ENCODE measurements at regions not wholly inside any gene's neighbourhood (a gene's known extent, or its start where the extent isn't known, plus 50 kb on each side); places are given as distances from the start of the nearest gene placed in this dataset.
A peak's percentile ranks its signal among the peaks of the same experiment; 100 is the strongest.

DNA sequence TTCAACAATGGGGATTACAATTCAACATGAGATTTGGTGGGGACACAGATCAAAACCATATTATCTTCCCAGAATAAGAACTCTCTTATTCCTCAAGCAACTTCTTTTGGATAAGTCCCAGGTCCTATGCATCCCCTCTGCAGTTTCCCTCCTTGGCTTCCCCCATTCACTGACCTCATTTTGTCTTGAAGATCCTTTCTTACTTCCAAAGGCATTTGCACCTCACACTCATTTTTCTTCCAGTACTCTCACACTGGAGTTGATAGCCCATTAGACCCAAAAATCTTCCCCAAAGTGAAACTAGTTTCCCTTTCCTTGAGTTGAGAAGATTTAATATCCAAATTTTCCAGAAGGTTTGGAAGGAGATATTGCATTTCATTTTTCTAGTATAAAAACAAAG is 178.0 kb upstream of the DAPK1 start:
- H3K27ac ChIP-seq = no peak overlapping the region
- no peak overlapping the region for H3K4me3 ChIP-seq
- no peaks in the 10 kb centered on the region for H3K27me3 ChIP-seq (replicated peaks)
- H3K4me1 ChIP-seq (replicated peaks) = no peaks in the 10 kb centered on the region
- H3K36me3 ChIP-seq = no peaks in the 10 kb centered on the region
- no peaks in the 10 kb centered on the region for H3K9me3 ChIP-seq (replicated peaks)
- no peak for DNase-seq (ENCODE audit: low read depth in 1 of 2, low spot score in 2 of 2)

DNA sequence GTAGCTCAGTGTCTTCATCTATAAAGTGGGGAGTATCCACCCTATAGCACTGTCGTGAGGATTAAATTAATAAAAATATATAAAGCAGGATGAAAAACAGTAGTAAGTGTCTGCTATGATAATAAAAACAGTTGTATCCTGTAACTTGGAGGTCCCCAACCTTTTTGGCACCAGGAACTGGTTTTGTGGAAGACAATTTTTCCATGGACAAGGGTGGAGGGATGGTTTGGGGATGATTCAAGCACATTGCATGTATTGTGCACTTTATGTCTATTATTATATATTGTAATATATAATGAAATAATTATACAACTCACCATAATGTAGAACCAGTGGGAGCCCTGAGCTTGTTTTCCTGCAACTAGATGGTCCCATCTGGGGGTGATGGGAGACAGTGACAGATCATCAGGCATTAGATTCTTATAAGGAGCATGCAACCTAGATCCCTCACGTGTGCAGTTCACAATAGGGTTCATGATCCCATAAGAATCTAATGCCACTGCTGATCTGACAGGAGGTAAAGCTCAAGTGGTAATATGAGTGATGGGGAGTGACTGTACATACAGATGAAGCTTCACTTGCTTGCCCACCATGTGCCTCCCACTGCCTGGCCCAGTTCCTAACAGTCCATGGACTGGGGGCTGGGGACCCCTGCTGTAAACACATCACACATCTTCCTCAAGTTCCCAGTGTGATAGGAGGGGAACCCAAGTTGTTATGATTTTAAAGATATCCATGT is 177.4 kb upstream of the DAPK1 start:
- H3K27ac ChIP-seq = no peak overlapping the region
- H3K9me3 ChIP-seq (replicated peaks) = no peaks in the 10 kb centered on the region
- H3K4me1 ChIP-seq (replicated peaks) = no peaks in the 10 kb centered on the region
- no peak for DNase-seq (ENCODE audit: low read depth in 1 of 2, low spot score in 2 of 2)
- no peak overlapping the region for H3K4me3 ChIP-seq
- H3K36me3 ChIP-seq = no peaks in the 10 kb centered on the region
- no peaks in the 10 kb centered on the region for H3K27me3 ChIP-seq (replicated peaks)

DNA sequence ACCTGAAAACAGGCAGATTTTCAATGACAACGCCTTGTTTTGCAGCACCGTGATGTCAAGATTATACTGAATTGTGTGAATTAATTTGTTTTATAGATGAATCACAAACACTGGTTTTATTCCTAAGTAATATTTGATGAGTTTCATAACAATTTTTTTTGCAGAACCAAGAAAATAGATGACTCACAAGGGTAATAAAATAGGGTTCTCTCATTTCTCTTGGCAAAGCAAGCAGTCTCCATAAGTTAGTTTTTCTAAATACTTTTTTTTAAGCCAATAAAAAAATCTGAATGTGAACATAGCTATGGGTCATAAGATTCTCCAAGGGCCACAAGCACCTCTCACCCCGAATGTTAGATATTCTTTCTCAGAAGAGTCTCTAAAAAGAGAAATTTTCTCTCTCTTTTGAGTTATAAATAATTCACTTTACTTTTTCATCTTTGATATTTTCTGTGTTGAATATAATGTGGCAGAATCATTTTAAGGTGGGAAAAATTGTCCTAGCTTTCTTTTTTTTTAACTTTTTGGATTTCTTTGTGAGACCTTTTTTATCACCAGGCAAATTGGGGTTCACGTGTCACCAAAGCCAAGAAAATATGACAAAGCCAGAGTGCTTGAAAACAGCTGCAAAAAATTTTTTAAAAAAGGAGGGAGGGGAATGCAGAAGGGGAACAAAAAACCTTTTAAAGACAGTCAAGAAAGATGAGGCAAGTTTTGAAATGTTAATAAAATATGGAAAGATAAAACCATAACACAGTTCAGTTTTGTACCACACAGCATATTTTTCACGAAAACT is 174.6 kb upstream of the DAPK1 start:
- H3K27ac ChIP-seq = no peak overlapping the region

DNA sequence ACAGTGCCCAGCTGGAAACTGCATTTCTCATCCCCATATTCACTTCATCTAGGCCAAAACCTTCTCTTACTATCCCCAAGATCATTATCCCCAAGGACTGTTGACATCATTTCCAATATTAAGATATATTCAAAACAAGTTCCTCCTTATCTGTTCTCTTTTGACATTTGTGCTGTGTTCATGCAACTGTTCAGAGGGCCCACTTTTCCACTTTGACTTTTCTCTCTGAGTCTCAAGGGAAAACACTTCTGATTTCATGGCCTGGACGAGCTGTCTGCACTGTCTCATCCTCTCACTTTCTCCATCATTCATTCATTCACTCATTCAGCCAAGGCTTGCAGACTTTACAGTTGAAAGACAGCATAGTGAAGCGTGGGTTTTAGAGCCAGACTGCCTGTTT is 173.7 kb upstream of the DAPK1 start:
- Histone ChIP-seq H3K36me3 (no peaks in the 10 kb centered on the region), H3K4me1 (replicated peaks) (0 out of 2 replicates have a peak, but pooled peaks cover 3% of the 10 kb centered on the region), H3K4me3 (no peak overlapping the region), H3K27ac (no peak overlapping the region), H3K27me3 (replicated peaks) (no peaks in the 10 kb centered on the region), H3K9me3 (replicated peaks) (no peaks in the 10 kb centered on the region)
- no peak for DNase-seq (ENCODE audit: low read depth in 1 of 2, low spot score in 2 of 2)

More for the DNA sequence above, 174.6 kb upstream of the DAPK1 start:
- Histone ChIP-seq H3K27me3 (replicated peaks) (no peaks in the 10 kb centered on the region), H3K4me1 (replicated peaks) (0 out of 2 replicates have a peak, but pooled peaks cover 3% of the 10 kb centered on the region), H3K9me3 (replicated peaks) (no peaks in the 10 kb centered on the region), H3K4me3 (no peak overlapping the region), H3K36me3 (no peaks in the 10 kb centered on the region)
- no peak for DNase-seq (ENCODE audit: low read depth in 1 of 2, low spot score in 2 of 2)

DNA sequence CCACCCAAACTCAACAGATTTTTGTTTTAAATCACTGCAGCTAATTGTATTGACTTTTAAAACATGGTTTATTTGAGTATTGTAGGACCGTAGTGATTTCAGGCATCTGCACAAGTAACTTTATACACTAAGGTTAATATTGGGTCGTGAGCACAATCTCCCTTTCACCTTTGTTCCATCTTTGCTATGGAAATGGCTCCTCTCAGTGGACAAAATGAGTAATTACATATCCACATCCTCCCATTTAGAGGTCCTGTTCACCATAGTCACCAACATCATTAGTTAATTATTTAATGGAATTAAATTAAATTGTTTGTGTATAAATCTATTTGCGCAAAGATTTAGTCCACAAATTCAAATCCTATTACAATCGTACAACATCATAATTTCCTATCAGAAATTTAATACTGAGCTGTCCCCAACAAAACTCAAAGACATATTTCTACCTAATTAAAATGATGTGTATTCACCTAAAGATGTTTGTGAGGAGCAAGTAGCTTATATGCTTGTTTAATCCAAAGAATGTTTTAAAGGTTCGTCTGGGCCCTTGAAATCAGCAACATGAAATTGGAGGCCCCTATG is 173.0 kb upstream of the DAPK1 start:
- Histone ChIP-seq H3K9me3 (replicated peaks) (no peaks in the 10 kb centered on the region), H3K27me3 (replicated peaks) (no peaks in the 10 kb centered on the region), H3K36me3 (no peaks in the 10 kb centered on the region), H3K4me3 (no peak overlapping the region), H3K4me1 (replicated peaks) (0 out of 2 replicates have a peak, but pooled peaks cover 3% of the 10 kb centered on the region), H3K27ac (no peak overlapping the region)
- peak in 1 of 2 experiments; percentile 54 for DNase-seq (ENCODE audit: low read depth in 1 of 2, low spot score in 2 of 2)

DNA sequence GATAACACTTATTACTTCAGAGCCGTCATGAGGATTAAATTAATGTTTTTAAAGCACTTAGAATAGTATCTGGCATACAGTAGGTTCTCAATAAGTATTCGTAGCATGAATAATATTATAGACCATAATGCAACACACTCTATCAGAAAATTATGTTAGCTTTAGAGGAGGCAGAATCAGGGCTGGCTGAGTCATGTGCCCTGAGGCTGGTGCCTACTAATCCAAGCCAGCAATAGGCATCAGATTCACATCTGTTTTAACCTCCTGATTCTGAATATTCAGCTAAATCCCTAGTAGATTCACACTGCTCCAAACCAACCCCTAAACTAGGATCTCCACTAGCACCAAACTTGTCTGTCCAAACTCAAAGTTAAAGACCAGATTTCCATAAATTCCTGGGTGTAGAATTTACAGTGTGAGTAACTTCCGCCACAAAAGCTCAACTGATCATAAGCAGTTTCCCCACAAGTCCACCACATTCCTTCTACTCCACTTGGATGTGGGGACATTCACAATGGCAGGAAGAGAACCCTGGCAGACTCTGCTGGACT is 170.0 kb upstream of the DAPK1 start:
- Histone ChIP-seq H3K27ac (no peak overlapping the region), H3K27me3 (replicated peaks) (no peaks in the 10 kb centered on the region), H3K4me3 (no peak overlapping the region), H3K9me3 (replicated peaks) (0 out of 2 replicates have a peak, but pooled peaks cover 3% of the 10 kb centered on the region), H3K4me1 (replicated peaks) (0 out of 2 replicates have a peak, but pooled peaks cover 3% of the 10 kb centered on the region), H3K36me3 (no peaks in the 10 kb centered on the region)
- no peak for DNase-seq (ENCODE audit: low read depth in 1 of 2, low spot score in 2 of 2)

DNA sequence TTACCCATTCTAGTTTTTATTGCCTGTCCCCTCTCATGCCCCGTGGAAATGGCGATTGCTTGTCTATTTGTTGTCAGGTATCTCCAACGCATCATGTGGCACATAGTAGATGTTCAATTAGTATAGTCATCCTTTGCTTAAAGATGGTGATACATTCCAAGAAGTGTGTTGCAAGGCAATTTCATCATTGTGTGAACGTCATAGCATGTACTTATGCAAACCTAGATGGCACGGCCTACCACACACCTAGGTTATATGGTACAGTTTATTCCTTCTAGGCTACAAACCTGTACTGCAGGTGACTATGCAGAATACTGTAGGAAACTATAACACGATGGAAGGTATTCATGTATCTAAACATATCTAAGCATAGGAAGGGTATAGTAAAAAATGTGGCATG is 163.9 kb upstream of the DAPK1 start:
- Histone ChIP-seq H3K4me3 (no peak overlapping the region), H3K36me3 (no peaks in the 10 kb centered on the region), H3K27ac (no peak overlapping the region), H3K4me1 (replicated peaks) (peaks cover 22% of the 10 kb centered on the region), H3K9me3 (replicated peaks) (0 out of 2 replicates have a peak, but pooled peaks cover 3% of the 10 kb centered on the region), H3K27me3 (replicated peaks) (no peaks in the 10 kb centered on the region)
- DNase-seq (ENCODE audit: low read depth in 1 of 2, low spot score in 2 of 2) = no peak

DNA sequence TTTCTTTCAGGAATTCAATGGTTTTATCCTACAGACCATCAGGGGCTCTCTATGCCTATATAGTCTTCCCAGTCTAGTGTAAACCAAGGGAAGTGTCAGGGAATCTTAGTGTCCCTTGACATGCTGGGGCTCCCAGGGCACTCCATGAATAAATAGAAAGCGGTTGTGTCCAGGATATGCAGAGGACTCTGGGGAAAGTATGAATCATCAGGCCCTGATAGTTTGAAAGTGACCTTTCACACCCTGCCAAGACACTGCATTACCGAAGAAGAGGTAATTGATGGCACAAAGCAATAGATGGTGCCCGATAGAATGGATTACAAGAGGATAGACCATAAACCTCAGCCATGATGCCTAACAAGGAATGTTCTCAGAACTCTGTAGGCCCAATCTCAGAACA is 163.3 kb upstream of the DAPK1 start:
- Histone ChIP-seq H3K4me1 (replicated peaks) (peaks cover 24% of the 10 kb centered on the region), H3K9me3 (replicated peaks) (0 out of 2 replicates have a peak, but pooled peaks cover 3% of the 10 kb centered on the region), H3K27me3 (replicated peaks) (no peaks in the 10 kb centered on the region), H3K36me3 (no peaks in the 10 kb centered on the region), H3K27ac (no peak overlapping the region), H3K4me3 (no peak overlapping the region)
- DNase-seq (ENCODE audit: low read depth in 1 of 2, low spot score in 2 of 2) = no peak

DNA sequence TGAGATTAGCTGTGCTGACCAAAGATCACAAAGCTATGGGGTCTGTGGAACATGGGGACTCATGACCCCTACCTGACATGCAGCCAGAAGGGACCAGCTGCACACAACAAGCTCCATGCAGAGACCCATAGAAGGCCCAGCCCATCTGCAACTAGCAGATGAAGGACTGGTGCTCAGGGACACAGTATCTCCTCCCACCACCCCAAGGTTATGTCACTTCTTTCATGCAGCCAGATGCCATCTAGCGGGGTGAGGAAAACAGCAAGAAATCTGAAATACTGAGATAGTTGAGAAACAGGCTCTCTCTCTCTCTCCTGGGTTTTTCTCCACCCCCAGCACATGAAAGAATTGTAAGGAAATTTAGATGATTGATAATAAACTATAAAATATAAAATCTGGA is 161.3 kb upstream of the DAPK1 start:
- H3K4me1 ChIP-seq (replicated peaks) = peaks cover 24% of the 10 kb centered on the region
- H3K27ac ChIP-seq = no peak overlapping the region
- H3K4me3 ChIP-seq = no peak overlapping the region
- H3K36me3 ChIP-seq = no peaks in the 10 kb centered on the region
- H3K27me3 ChIP-seq (replicated peaks) = no peaks in the 10 kb centered on the region
- 0 out of 2 replicates have a peak, but pooled peaks cover 3% of the 10 kb centered on the region for H3K9me3 ChIP-seq (replicated peaks)
- no peak for DNase-seq (ENCODE audit: low read depth in 1 of 2, low spot score in 2 of 2)

DNA sequence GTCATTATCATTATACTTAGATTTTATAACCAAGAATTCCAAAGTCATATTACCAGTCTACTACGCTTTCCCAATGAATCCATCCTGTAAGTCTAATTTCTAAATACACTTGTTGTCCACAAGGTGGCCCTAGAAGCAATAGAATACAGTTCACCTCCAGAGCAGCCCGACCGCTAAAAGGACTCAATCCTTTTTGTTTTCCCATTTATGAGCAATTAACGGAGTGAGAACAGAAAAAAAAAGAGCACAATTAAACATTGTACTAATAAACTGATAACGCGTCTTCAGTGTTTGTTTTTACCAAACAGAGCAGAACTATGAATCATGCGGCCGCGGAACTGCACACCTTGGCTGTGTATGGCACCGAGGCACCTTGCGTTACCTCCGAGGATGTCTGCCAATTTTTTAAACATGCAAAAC is 160.7 kb upstream of the DAPK1 start:
- H3K36me3 ChIP-seq = no peaks in the 10 kb centered on the region
- peak overlapping the region; percentile 81 for H3K27ac ChIP-seq
- DNase-seq (ENCODE audit: low read depth in 1 of 2, low spot score in 2 of 2) = peak in 1 of 2 experiments; percentile 55
- H3K27me3 ChIP-seq (replicated peaks) = no peaks in the 10 kb centered on the region
- H3K4me3 ChIP-seq = peak overlapping the region; percentile 23
- H3K9me3 ChIP-seq (replicated peaks) = 0 out of 2 replicates have a peak, but pooled peaks cover under 1% of the 10 kb centered on the region
- H3K4me1 ChIP-seq (replicated peaks) = peaks cover 24% of the 10 kb centered on the region

DNA sequence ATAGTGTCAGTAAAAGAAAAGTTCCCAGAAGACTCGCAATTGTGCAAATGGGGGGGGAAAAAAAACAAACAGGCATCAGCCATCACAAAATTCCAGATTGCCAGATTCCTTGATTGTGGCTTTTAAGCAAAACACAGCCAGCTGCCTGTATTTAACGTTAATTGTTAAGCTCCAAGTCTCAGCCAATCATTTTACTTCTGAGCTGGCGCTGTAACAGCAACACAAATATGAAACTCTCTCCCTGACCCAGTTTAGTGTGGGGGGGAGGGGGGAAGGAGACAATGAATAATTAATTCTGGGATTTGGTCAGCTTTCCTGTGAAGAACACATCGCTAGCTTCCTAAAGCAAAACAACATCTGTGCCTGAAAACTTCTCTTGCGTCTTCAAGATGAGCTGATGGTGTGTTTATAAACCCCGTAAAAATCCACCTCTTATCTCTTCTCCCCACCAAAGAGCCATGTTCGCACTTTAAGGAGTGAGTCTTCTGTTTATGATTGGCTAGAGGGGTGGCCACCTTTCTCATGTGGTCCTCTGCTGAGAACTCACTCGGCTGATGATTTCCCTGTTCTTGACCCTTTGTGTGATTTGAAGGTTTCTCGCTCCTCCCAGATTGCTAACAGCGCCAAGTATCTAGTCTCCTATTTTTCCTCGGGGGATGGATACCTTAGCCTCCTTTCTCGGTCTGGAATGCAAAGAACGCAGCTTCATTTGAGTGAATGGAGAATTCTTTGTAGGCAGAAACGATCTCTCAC is 160.2 kb upstream of the DAPK1 start:
- peak; percentile 71 to 92 for DNase-seq (ENCODE audit: low read depth in 1 of 2, low spot score in 2 of 2)

DNA sequence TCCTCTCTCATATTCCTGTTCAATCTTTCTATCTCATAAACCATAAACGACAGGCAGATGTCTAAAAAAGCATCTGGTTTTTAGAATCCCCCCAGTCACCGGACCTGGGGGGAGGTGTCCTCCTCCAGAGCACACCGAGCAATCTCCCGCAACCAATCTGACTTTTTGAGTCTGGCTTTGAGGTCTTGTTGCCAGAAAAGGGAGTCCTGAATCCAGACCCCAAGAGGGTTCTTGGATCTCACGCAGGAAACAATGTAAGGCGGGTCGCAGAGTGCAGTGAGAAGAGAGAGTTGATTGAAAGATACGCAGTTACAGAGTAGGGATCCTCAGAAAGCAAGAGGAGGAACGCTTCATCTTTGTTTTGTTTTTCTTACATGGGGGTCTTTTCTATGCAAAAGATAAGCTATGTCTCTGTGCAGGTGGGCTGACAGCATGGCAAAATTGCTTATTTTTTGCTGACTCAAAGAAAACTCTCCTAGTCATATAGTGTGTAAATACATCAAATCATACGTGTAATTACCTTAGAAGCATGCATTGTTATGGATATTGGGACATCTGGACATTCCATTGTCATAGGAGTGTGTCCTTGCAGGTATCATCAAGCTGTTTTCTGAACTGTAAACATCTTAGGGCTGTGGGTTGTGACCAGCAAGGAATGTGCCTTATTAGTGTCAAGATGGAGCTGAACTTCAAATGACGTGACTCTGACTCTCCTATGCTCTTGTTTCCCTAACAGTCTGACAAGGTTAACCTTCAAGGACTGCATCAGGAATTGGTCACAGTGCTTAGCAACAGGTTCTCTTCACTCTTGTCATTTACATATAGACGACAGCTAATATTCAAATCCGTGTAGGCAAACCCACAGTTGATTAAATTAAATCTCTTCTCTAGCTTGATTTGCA is 159.3 kb upstream of the DAPK1 start:
- DNase-seq (ENCODE audit: low read depth in 1 of 2, low spot score in 2 of 2) = no peak
- Histone ChIP-seq H3K4me1 (replicated peaks) (peaks cover 24% of the 10 kb centered on the region), H3K27ac (peak overlapping the region; percentile 81), H3K27me3 (replicated peaks) (no peaks in the 10 kb centered on the region), H3K9me3 (replicated peaks) (no peaks in the 10 kb centered on the region), H3K4me3 (peak overlapping the region; percentile 23; the same call in 1 of the 2 replicates), H3K36me3 (no peaks in the 10 kb centered on the region)

More for the DNA sequence above, 160.2 kb upstream of the DAPK1 start:
- no peaks in the 10 kb centered on the region for H3K9me3 ChIP-seq (replicated peaks)
- H3K27me3 ChIP-seq (replicated peaks) = no peaks in the 10 kb centered on the region
- H3K4me3 ChIP-seq = peak overlapping the region; percentile 23
- H3K27ac ChIP-seq = peak overlapping the region; percentile 81
- H3K36me3 ChIP-seq = no peaks in the 10 kb centered on the region
- peaks cover 24% of the 10 kb centered on the region for H3K4me1 ChIP-seq (replicated peaks)
